Spinal cord (tissue), 9 donors: ENCODE measurements at regions not wholly inside any gene's neighbourhood (a gene's known extent, or its start where the extent isn't known, plus 50 kb on each side); places are given as distances from the start of the nearest gene placed in this dataset.

Experiments
- DNase-seq, 6 donors: peaks; one replicate each; pipeline versions ENCODE4 v3.0.0 to v3.0.0-alpha.2; 2013 to 2015; ENCODE audit warnings: low spot score in 6 of 6, low read depth in 4 of 6
- H3K27ac ChIP-seq: one replicate; pipeline ENCODE4 v1.5.1; 2013; ENCODE audit warnings: low read depth, low read length, control low read depth
- H3K27me3 ChIP-seq: one replicate; pipeline ENCODE4 v1.6.1; 2013; ENCODE audit warnings: low read length; ENCODE audit not compliant: control insufficient read depth, insufficient read depth
- H3K36me3 ChIP-seq: one replicate; pipeline ENCODE4 v1.6.1; 2013; ENCODE audit warnings: low read length; ENCODE audit not compliant: control insufficient read depth, insufficient read depth
- H3K4me1 ChIP-seq: one replicate; pipeline ENCODE4 v1.6.1; 2013; ENCODE audit warnings: low read length; ENCODE audit not compliant: control insufficient read depth, insufficient read depth
- H3K4me3 ChIP-seq: one replicate; pipeline ENCODE4 v1.5.1; 2013; ENCODE audit warnings: low read depth, low read length, control low read depth
- H3K9me3 ChIP-seq: one replicate; pipeline ENCODE4 v1.6.1; 2013; ENCODE audit warnings: low read length; ENCODE audit not compliant: control insufficient read depth, insufficient read depth
- WGBS: methylation state at CpG from one replicate; pipeline ENCODE4 v1.1.5; 2013; ENCODE audit warnings: missing lambda C conversion rate; ENCODE audit not compliant: insufficient coverage; 5-methylcytosine and 5-hydroxymethylcytosine counted together
- donor health status: healthy.

- Histone ChIP-seq H3K4me3 (no peak overlapping the region), H3K27me3 (no peaks in the 10 kb centered on the region), H3K9me3 (no peaks in the 10 kb centered on the region), H3K36me3 (no peaks in the 10 kb centered on the region), H3K4me1 (no peaks in the 10 kb centered on the region), H3K27ac (no peak overlapping the region)
- peak in 1 of 6 donors; percentile 52 for DNase-seq
- WGBS, result 40% methylated on average over 1 of the region's 4 CpGs
Measured at GRCh38 chr15:35691173-35691761, 145.3 kb upstream of the DPH6 start.

- WGBS, result no CpG with 5 or more reads among the region's 2 CpGs
- DNase-seq, result no peak
- Histone ChIP-seq H3K36me3 (no peaks in the 10 kb centered on the region), H3K4me3 (no peak overlapping the region), H3K27me3 (no peaks in the 10 kb centered on the region), H3K27ac (no peak overlapping the region), H3K4me1 (no peaks in the 10 kb centered on the region), H3K9me3 (no peaks in the 10 kb centered on the region)
Measured at GRCh38 chr15:35691891-35692867, 146.2 kb upstream of the DPH6 start.

- no peaks in the 10 kb centered on the region for H3K27me3 ChIP-seq
- H3K36me3 ChIP-seq, result no peaks in the 10 kb centered on the region
- no peaks in the 10 kb centered on the region for H3K9me3 ChIP-seq
- no peak overlapping the region for H3K4me3 ChIP-seq
- H3K4me1 ChIP-seq, result no peaks in the 10 kb centered on the region
- no CpG with 5 or more reads among the region's 2 CpGs for WGBS
- DNase-seq, result no peak
- no peak overlapping the region for H3K27ac ChIP-seq
Measured at GRCh38 chr15:35693286-35693685, 147.3 kb upstream of the DPH6 start.

GRCh38 chr15:35693886-35694285 is 147.9 kb upstream of the DPH6 start:
- Histone ChIP-seq H3K4me1 (no peaks in the 10 kb centered on the region), H3K9me3 (no peaks in the 10 kb centered on the region), H3K27me3 (no peaks in the 10 kb centered on the region), H3K27ac (no peak overlapping the region), H3K36me3 (no peaks in the 10 kb centered on the region), H3K4me3 (no peak overlapping the region)
- WGBS, result no CpG with 5 or more reads among the region's 3 CpGs
- no peak for DNase-seq

- no peak overlapping the region for H3K27ac ChIP-seq
- H3K4me3 ChIP-seq, result no peak overlapping the region
- H3K27me3 ChIP-seq, result no peaks in the 10 kb centered on the region
- H3K4me1 ChIP-seq, result no peaks in the 10 kb centered on the region
- H3K36me3 ChIP-seq, result no peaks in the 10 kb centered on the region
- H3K9me3 ChIP-seq, result no peaks in the 10 kb centered on the region
- no peak for DNase-seq
- WGBS, result 98% methylated on average over 2 of the region's 2 CpGs
Measured at GRCh38 chr15:35695003-35695402, 149.0 kb upstream of the DPH6 start.

GRCh38 chr15:35696767-35697231 is 150.8 kb upstream of the DPH6 start:
- Histone ChIP-seq H3K27me3 (no peaks in the 10 kb centered on the region), H3K36me3 (no peaks in the 10 kb centered on the region), H3K4me3 (no peak overlapping the region), H3K27ac (no peak overlapping the region), H3K4me1 (no peaks in the 10 kb centered on the region), H3K9me3 (no peaks in the 10 kb centered on the region)
- DNase-seq, result no peak
- WGBS, result 78% methylated on average over 4 of the region's 5 CpGs

- Histone ChIP-seq H3K4me3 (no peak overlapping the region), H3K27ac (no peak overlapping the region), H3K36me3 (no peaks in the 10 kb centered on the region), H3K9me3 (no peaks in the 10 kb centered on the region), H3K27me3 (no peaks in the 10 kb centered on the region), H3K4me1 (no peaks in the 10 kb centered on the region)
- peak in 1 of 6 donors; percentile 19 for DNase-seq
- 52% methylated on average over 2 of the region's 8 CpGs for WGBS
Measured at GRCh38 chr15:35697549-35698299, 151.8 kb upstream of the DPH6 start.

- 83% methylated on average over 1 of the region's 4 CpGs for WGBS
- no peak overlapping the region for H3K27ac ChIP-seq
- H3K27me3 ChIP-seq, result no peaks in the 10 kb centered on the region
- no peak for DNase-seq
- H3K36me3 ChIP-seq, result no peaks in the 10 kb centered on the region
- no peak overlapping the region for H3K4me3 ChIP-seq
- no peaks in the 10 kb centered on the region for H3K9me3 ChIP-seq
- H3K4me1 ChIP-seq, result no peaks in the 10 kb centered on the region
Measured at GRCh38 chr15:35698331-35698730, 152.4 kb upstream of the DPH6 start.

- no CpG with 5 or more reads among the region's 2 CpGs for WGBS
- Histone ChIP-seq H3K36me3 (no peaks in the 10 kb centered on the region), H3K27me3 (no peaks in the 10 kb centered on the region), H3K4me3 (no peak overlapping the region), H3K9me3 (no peaks in the 10 kb centered on the region), H3K27ac (no peak overlapping the region), H3K4me1 (no peaks in the 10 kb centered on the region)
- peak in 2 of 6 donors; percentile 39 to 87 for DNase-seq
Measured at GRCh38 chr15:35698966-35699575, 153.1 kb upstream of the DPH6 start.
